GM18507 (cell line): ENCODE measurements at regions not wholly inside any gene's neighbourhood (a gene's known extent, or its start where the extent isn't known, plus 50 kb on each side); places are given as distances from the start of the nearest gene placed in this dataset.

Experiments used
- DNase-seq: peaks from one replicate; pipeline ENCODE4 v3.0.0; 2011; ENCODE audit warnings: low read depth; ENCODE audit not compliant: insufficient read length; ENCODE audit errors: extremely low spot score
- FAIRE-seq: peaks from 2 replicates; lab custom pipeline; 2011; peaks lifted over from hg19 to GRCh38; lab: Jason Lieb, UNC

GRCh38 chrX:147800663-147801062 is 111.1 kb upstream of the FMR1 start:
- FAIRE-seq (no peak), DNase-seq (no peak)

- peak; percentile 52 for FAIRE-seq
- no peak for DNase-seq
These were observed 107.8 kb upstream of the FMR1 start for GRCh38 chrX:147803948-147804347.

GRCh38 chrX:147811803-147812202 is 99.9 kb upstream of the FMR1 start:
- DNase-seq (no peak), FAIRE-seq (no peak)

DNA sequence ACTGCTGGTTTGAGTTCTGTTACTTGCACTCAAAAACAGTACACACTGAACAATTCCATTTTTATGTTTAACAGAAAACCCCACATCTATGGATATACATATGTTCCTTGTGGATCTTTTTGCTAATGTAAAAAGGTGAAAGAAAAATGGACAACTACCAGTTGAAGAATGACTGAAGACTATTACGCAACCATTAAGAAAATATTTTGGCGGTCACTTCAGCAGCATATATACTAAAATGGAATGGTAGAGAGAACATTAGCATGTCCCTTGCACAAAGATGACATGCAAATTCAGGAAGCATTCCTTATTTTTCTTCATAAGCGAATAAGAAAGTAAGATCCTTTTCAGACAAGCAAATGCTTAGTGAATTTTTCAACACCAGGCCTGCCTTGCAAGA is 84.6 kb upstream of the FMR1 start:
- FAIRE-seq, result no peak
- DNase-seq, result no peak

DNA sequence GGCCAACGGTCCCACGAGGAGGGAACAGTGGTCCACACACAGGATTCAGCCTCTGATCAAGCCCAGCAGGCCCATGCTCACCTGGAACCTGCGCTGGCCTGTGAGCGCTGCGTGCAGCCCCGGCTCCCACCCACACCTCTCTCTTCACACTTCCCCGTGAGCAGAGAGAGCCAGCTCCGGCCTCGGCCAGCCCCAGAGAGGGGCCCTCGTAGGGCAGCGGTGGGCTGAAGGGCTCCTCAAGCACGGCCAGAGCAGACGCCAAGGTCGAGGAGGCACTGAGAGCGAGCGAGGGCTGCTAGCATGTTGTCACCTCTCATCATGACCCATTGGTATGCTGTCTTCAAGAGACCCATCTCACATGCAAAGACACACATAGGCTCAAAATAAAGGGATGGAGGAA is 83.0 kb upstream of the FMR1 start:
- FAIRE-seq, result no peak
- DNase-seq, result no peak

GRCh38 chrX:147832707-147833348 is 78.9 kb upstream of the FMR1 start:
- no peak for FAIRE-seq
- no peak for DNase-seq

GRCh38 chrX:147838465-147839131 is 73.1 kb upstream of the FMR1 start:
- DNase-seq (no peak), FAIRE-seq (no peak)

DNA sequence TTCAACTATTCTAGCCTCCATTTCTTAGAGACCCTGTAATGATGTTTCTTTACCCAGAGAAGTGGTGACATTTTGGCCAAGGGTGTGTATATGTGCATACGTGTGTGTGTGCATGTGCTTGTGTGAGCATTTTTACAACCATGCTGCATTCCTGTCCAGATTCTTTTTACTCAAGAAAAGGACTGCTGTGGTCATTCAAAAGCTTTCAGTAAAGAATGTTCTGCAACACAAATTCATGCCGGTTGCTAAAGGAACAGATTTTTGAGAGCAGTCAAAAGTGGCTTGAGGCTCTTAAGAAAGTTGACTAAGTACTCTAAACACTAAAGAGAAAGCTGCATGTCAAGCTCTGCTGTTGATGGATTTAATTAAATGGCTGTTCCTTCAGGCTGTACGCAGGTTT is 65.0 kb upstream of the FMR1 start:
- DNase-seq (no peak), FAIRE-seq (no peak)

- no peak for DNase-seq
- no peak for FAIRE-seq
These were observed 63.7 kb upstream of the FMR1 start for GRCh38 chrX:147847999-147848398.

DNA sequence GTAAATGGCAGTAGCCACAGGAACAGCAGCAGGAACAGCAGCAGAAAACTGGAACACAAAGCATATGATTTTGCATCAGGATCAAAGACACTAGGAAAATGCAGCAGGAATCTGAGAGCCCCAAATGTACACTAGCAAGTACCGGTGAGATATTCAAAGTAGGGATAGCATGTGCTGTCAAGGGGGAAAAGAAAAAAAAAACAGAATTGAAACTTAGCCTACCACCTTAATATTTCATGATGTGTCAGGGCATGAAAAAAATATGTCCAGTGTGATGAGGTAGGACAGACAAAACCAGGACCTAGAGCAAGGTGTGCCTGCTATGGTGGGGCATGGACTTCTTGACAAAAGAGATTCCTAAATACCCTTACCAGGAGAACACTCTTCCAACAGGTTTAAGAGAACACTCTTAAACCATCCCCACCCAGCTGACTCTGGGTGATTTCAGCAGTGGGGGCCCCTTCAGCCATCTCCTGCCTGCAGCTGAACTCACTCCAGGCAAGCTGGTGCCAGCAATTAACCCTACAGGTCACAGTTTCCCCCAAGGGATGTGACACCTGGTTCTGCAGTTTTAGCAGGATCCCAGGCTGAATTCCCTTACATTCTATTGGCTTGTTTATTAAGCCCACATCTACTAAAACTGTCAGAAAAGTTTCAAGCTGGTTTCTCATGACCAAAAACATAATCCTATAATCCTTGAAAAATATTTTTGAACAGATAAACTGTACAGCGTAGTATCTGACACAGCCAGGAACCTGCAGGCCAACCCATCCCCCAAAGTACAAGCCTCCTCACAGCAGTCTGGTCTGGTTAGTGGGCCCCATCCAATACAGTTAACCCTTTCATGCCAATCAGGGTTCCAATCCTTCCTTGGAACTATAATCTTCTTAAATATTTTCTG is 62.9 kb upstream of the FMR1 start:
- DNase-seq (no peak), FAIRE-seq (no peak)

- DNase-seq, result no peak
- FAIRE-seq, result peak; percentile 29
These were observed 60.8 kb upstream of the FMR1 start for GRCh38 chrX:147850875-147851274.

DNA sequence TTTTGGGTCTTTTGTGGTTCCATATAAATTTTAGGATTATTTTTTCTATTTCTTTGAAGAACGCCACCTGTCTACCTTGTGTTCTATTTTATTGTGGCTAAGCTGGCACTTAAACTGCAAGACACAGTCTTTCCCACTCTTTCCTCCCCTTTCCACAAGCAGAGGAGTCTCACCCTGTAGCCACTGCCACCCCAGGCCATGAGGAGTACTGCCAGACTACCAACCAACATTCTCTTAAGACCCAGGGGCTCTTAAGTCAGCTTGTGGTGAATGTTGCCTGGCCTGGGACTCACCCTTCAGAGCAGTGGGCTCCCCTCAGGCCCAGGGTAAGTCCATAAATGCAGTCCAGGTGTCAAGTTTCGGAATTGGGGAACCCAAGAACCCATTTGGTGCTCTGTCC is 58.0 kb upstream of the FMR1 start:
- DNase-seq (no peak), FAIRE-seq (no peak)

- DNase-seq, result no peak
- FAIRE-seq, result no peak
These were observed 52.1 kb upstream of the FMR1 start for GRCh38 chrX:147859666-147860065.
